GM04504 (cell line): ENCODE measurements at regions not wholly inside any gene's neighbourhood (a gene's known extent, or its start where the extent isn't known, plus 50 kb on each side); places are given as distances from the start of the nearest gene placed in this dataset.

Source experiments
- DNase-seq: peaks from one replicate; pipeline ENCODE4 v3.0.0-alpha.2; 2012; ENCODE audit warnings: low read depth

- no peak for DNase-seq
These were observed 485.4 kb upstream of the PRMT6 start for GRCh38 chr1:106571109-106571508.

- no peak for DNase-seq
These were observed 472.4 kb upstream of the PRMT6 start for GRCh38 chr1:106584107-106584506.

- no peak for DNase-seq
These were observed 471.8 kb upstream of the PRMT6 start for GRCh38 chr1:106584676-106585075.

GRCh38 chr1:106600626-106601025 is 455.8 kb upstream of the PRMT6 start:
- DNase-seq = no peak

GRCh38 chr1:106603616-106604015 is 452.9 kb upstream of the PRMT6 start:
- DNase-seq = no peak

- no peak for DNase-seq
These were observed 447.6 kb upstream of the PRMT6 start for GRCh38 chr1:106608841-106609240.

GRCh38 chr1:106613068-106613467 is 443.4 kb upstream of the PRMT6 start:
- DNase-seq = no peak

GRCh38 chr1:106613861-106614260 is 442.6 kb upstream of the PRMT6 start:
- no peak for DNase-seq

GRCh38 chr1:106615473-106615872 is 441.0 kb upstream of the PRMT6 start:
- DNase-seq = no peak

GRCh38 chr1:106619080-106619826 is 437.2 kb upstream of the PRMT6 start:
- DNase-seq = no peak

- DNase-seq = no peak
These were observed 436.7 kb upstream of the PRMT6 start for GRCh38 chr1:106619827-106620134.

GRCh38 chr1:106620521-106620954 is 435.9 kb upstream of the PRMT6 start:
- DNase-seq = peak; percentile 26

GRCh38 chr1:106621853-106622252 is 434.6 kb upstream of the PRMT6 start:
- no peak for DNase-seq

- DNase-seq = no peak
These were observed 418.9 kb upstream of the PRMT6 start for GRCh38 chr1:106637566-106637965.

GRCh38 chr1:106646261-106646784 is 410.2 kb upstream of the PRMT6 start:
- no peak for DNase-seq

- no peak for DNase-seq
These were observed 409.7 kb upstream of the PRMT6 start for GRCh38 chr1:106646816-106647215.

- DNase-seq = no peak
These were observed 405.3 kb upstream of the PRMT6 start for GRCh38 chr1:106651028-106651762.

- no peak for DNase-seq
These were observed 396.8 kb upstream of the PRMT6 start for GRCh38 chr1:106659490-106660244.

- DNase-seq = no peak
These were observed 380.9 kb upstream of the PRMT6 start for GRCh38 chr1:106675558-106675957.

GRCh38 chr1:106676021-106676420 is 380.5 kb upstream of the PRMT6 start:
- peak; percentile 32 for DNase-seq

- DNase-seq = no peak
These were observed 379.3 kb upstream of the PRMT6 start for GRCh38 chr1:106677181-106677580.

- no peak for DNase-seq
These were observed 378.8 kb upstream of the PRMT6 start for GRCh38 chr1:106677721-106678120.
